Lower leg skin (tissue), 3 donors: ENCODE measurements at regions not wholly inside any gene's neighbourhood (a gene's known extent, or its start where the extent isn't known, plus 50 kb on each side); places are given as distances from the start of the nearest gene placed in this dataset.

ENCODE experiments used
- POLR2A ChIP-seq, 2 donors: fragments of 450-650 bp; IDR thresholded peaks; one replicate each; pipeline ENCODE4 v1.6.1; 2016 to 2017; ENCODE audit warnings: antibody characterized with exemption in 2 of 2, mild to moderate bottlenecking in 1 of 2, moderate library complexity in 1 of 2
- TF ChIP-seq, protein P1 (sequence below), 3 donors: fragments of 450-650 bp; IDR thresholded peaks; one replicate each; pipeline ENCODE4 v1.5.1; 2016; ENCODE audit warnings: antibody characterized with exemption in 3 of 3, mild to moderate bottlenecking in 3 of 3, moderate library complexity in 2 of 3

DNA sequence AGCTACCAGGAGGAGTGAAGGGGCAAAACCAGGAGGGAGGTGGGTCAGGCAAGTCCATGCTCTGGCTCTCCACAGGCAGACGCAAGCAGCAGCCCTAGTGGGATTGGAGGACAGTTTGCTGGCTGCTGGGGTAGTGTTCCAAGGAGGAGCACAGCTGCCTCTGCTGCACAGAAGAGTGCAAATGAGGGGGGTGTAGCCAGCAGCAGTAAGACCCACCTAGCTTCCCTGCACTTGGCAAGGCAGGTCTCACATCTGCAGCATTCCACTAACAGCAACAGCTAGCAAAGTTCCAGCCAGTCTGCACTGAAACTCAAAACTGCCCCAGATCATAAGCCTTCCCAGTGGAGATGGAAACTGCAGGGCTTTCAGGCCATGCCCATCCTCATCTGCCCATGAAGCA is 405.0 kb downstream of the UTRN start:
- TF ChIP-seq, protein P1, sequence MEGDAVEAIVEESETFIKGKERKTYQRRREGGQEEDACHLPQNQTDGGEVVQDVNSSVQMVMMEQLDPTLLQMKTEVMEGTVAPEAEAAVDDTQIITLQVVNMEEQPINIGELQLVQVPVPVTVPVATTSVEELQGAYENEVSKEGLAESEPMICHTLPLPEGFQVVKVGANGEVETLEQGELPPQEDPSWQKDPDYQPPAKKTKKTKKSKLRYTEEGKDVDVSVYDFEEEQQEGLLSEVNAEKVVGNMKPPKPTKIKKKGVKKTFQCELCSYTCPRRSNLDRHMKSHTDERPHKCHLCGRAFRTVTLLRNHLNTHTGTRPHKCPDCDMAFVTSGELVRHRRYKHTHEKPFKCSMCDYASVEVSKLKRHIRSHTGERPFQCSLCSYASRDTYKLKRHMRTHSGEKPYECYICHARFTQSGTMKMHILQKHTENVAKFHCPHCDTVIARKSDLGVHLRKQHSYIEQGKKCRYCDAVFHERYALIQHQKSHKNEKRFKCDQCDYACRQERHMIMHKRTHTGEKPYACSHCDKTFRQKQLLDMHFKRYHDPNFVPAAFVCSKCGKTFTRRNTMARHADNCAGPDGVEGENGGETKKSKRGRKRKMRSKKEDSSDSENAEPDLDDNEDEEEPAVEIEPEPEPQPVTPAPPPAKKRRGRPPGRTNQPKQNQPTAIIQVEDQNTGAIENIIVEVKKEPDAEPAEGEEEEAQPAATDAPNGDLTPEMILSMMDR (IDR thresholded peaks at IDR 0.05) = no peak
- no peak for TF ChIP-seq POLR2A (IDR thresholded peaks at IDR 0.05)
